ENCODE measurements at regions not wholly inside any gene's neighbourhood (a gene's known extent, or its start where the extent isn't known, plus 50 kb on each side); places are given as distances from the start of the nearest gene placed in this dataset.

- no CpG with 5 or more reads among the region's 6 CpGs for WGBS (ENCODE audit: extremely low coverage, insufficient read length, low lambda C conversion rate)
- Histone ChIP-seq H3K23me2 (ENCODE audit: insufficient read length, low read depth, low read length, poor library complexity, severe bottlenecking) (no peaks in the 10 kb centered on the region), H3K4me1 (ENCODE audit: insufficient read depth, low read length) (no peaks in the 10 kb centered on the region; the same call in 1 of the 2 replicates), H3K4me2 (ENCODE audit: insufficient read depth, insufficient read length, low read length) (no peak overlapping the region), H3K18ac (ENCODE audit: insufficient read length, low read depth, low read length) (no peak overlapping the region), H3K56ac (ENCODE audit: insufficient read length, low read depth, low read length) (no peak overlapping the region), H3K27ac (ENCODE audit: insufficient read length, low read depth, low read length) (no peak overlapping the region), H4K20me1 (ENCODE audit: control insufficient read depth, insufficient read depth, insufficient read length) (no peaks in the 10 kb centered on the region), H2BK120ac (ENCODE audit: low read depth, low read length, poor library complexity, severe bottlenecking) (no peak overlapping the region), H4K91ac (ENCODE audit: insufficient read length, low read depth, low read length) (no peak overlapping the region), H3K4ac (ENCODE audit: low read depth, low read length) (no peak overlapping the region), H2BK12ac (ENCODE audit: insufficient read length, low read depth, low read length) (no peak overlapping the region), H3K14ac (ENCODE audit: insufficient read depth, low read length) (no peak overlapping the region), H2BK5ac (ENCODE audit: insufficient read length, low read length) (no peak overlapping the region), H3K9me3 (ENCODE audit: control insufficient read depth, low read depth, low read length) (no peaks in the 10 kb centered on the region), H3K23ac (ENCODE audit: insufficient read length, low read depth, low read length) (no peak overlapping the region), H3K79me2 (ENCODE audit: insufficient read depth, low read length) (no peaks in the 10 kb centered on the region), H2BK20ac (ENCODE audit: low read depth, low read length, poor library complexity, severe bottlenecking) (no peak overlapping the region), H2AK5ac (ENCODE audit: insufficient read length, low read length) (no peak overlapping the region), H3K9ac (ENCODE audit: extremely low read depth, insufficient read length, low read length) (no peak overlapping the region), H2BK15ac (ENCODE audit: low read depth, low read length) (no peak overlapping the region), H3T11ph (ENCODE audit: low read length) (no peak overlapping the region), H2AFZ (ENCODE audit: low read length) (no peak overlapping the region), H3K79me1 (ENCODE audit: insufficient read depth, low read depth, low read length, poor library complexity, severe bottlenecking) (no peaks in the 10 kb centered on the region), H4K5ac (ENCODE audit: insufficient read length, low read depth, low read length) (no peak overlapping the region), H4K8ac (replicated peaks; ENCODE audit: insufficient read length, low read depth, low read length) (no peak overlapping the region), H3K27me3 (ENCODE audit: insufficient read depth, low read length) (no peaks in the 10 kb centered on the region)
- DNase-seq, result no peak
- peaks cover 7 to 15% of the 10 kb centered on the region in 2 experiments for H3K4me1 Mint-ChIP-seq
- no peak for TF ChIP-seq CTCF (conservative IDR thresholded peaks at IDR 0.05)
- peaks cover 0 to 10% (median 10%) of the 10 kb centered on the region in 3 experiments; a peak in 5 of 7 replicates for H3K36me3 Mint-ChIP-seq (ENCODE audit: insufficient read depth in 1 of 3, low read depth in 3 of 3)
- H3K27me3 Mint-ChIP-seq (ENCODE audit: low read depth), result no peaks in the 10 kb centered on the region; the same call in 1 of the 2 replicates
- peak overlapping the region in 1 of 3 experiments; percentile 62; a peak in 2 of 7 replicates for H3K27ac Mint-ChIP-seq
- peaks cover 5 to 16% of the 10 kb centered on the region in 2 experiments for H3K9me3 Mint-ChIP-seq
- H3K4me3 Mint-ChIP-seq, result 0 out of 5 replicates have a peak overlapping the region, but pooled peaks of 1 of the 2 experiments have one; percentile 7
Measured at GRCh38 chr2:133711201-133711600, 142.9 kb upstream of the NCKAP5 start.
